ENCODE measurements at regions not wholly inside any gene's neighbourhood (a gene's known extent, or its start where the extent isn't known, plus 50 kb on each side); places are given as distances from the start of the nearest gene placed in this dataset.

GRCh38 chr2:56001947-56002346, 78.4 kb upstream of the EFEMP1 start:
- H3K27me3 ChIP-seq (ENCODE audit: control insufficient read depth, insufficient read depth), result no peaks in the 10 kb centered on the region
- DNase-seq (no peak), ATAC-seq (no peak)
- H3K4me1 ChIP-seq (ENCODE audit: control insufficient read depth, insufficient read depth, low read length), result no peaks in the 10 kb centered on the region
- WGBS, result 35% methylated on average over 1 of the region's 1 CpG
- intact Hi-C loops (cut with DNase I), result loop anchor here in 1 of 4 donors (10.0 kb wide), 1 partner anchor 237 kb away; no protein-coding TSS in a partner anchor
- no peak overlapping the region for H3K4me3 ChIP-seq (ENCODE audit: low read length)
- H3K9me3 ChIP-seq (ENCODE audit: control insufficient read depth, low read length), result no peaks in the 10 kb centered on the region
- no peak overlapping the region for H3K27ac ChIP-seq (ENCODE audit: low read length)

GRCh38 chr2:56008661-56009431, 85.3 kb upstream of the EFEMP1 start:
- Histone ChIP-seq H3K27ac (ENCODE audit: low read length) (no peak overlapping the region), H3K27me3 (ENCODE audit: control insufficient read depth, insufficient read depth) (no peaks in the 10 kb centered on the region), H3K4me3 (ENCODE audit: low read length) (no peak overlapping the region), H3K4me1 (ENCODE audit: control insufficient read depth, insufficient read depth, low read length) (peaks cover 2% of the 10 kb centered on the region), H3K9me3 (ENCODE audit: control insufficient read depth, low read length) (no peaks in the 10 kb centered on the region)
- intact Hi-C loops (cut with DNase I), result loop anchor here in 1 of 4 donors (10.0 kb wide), 1 partner anchor 244 kb away; no protein-coding TSS in a partner anchor
- peak; percentile 56 to 83 (median 65) for DNase-seq
- 19% methylated on average over 8 of the region's 8 CpGs for WGBS
- peak; percentile 81 to 82 for ATAC-seq

GRCh38 chr2:56009758-56010458, 86.3 kb upstream of the EFEMP1 start:
- H3K4me1 ChIP-seq (ENCODE audit: control insufficient read depth, insufficient read depth, low read length), result peaks cover 2% of the 10 kb centered on the region
- H3K27me3 ChIP-seq (ENCODE audit: control insufficient read depth, insufficient read depth), result no peaks in the 10 kb centered on the region
- no peak overlapping the region for H3K27ac ChIP-seq (ENCODE audit: low read length)
- intact Hi-C loops (cut with DNase I), result loop anchor here in 3 of 4 donors (5.0 to 10.0 kb wide), 3 partner anchors 245 to 295 kb away; no protein-coding TSS in a partner anchor
- 37% methylated on average over 3 of the region's 3 CpGs for WGBS
- DNase-seq (no peak), ATAC-seq (no peak)
- no peaks in the 10 kb centered on the region for H3K9me3 ChIP-seq (ENCODE audit: control insufficient read depth, low read length)
- no peak overlapping the region for H3K4me3 ChIP-seq (ENCODE audit: low read length)

- DNase-seq (no peak), ATAC-seq (no peak)
- WGBS, result 87% methylated on average over 4 of the region's 4 CpGs
- Histone ChIP-seq H3K27ac (ENCODE audit: low read length) (no peak overlapping the region), H3K27me3 (ENCODE audit: control insufficient read depth, insufficient read depth) (no peaks in the 10 kb centered on the region), H3K4me3 (ENCODE audit: low read length) (no peak overlapping the region), H3K9me3 (ENCODE audit: control insufficient read depth, low read length) (no peaks in the 10 kb centered on the region), H3K4me1 (ENCODE audit: control insufficient read depth, insufficient read depth, low read length) (peaks cover 2% of the 10 kb centered on the region)
- intact Hi-C loops (cut with DNase I), result loop anchor here in 3 of 4 donors (5.0 to 10.0 kb wide), 2 partner anchors 294 to 297 kb away; no protein-coding TSS in a partner anchor
Measured at GRCh38 chr2:56011624-56012023, 88.0 kb upstream of the EFEMP1 start.

- no peak overlapping the region for H3K27ac ChIP-seq (ENCODE audit: low read length)
- no peaks in the 10 kb centered on the region for H3K27me3 ChIP-seq (ENCODE audit: control insufficient read depth, insufficient read depth)
- intact Hi-C loops (cut with DNase I), result loop anchor here in 3 of 4 donors (5.0 to 10.0 kb wide), 2 partner anchors 295 to 297 kb away; no protein-coding TSS in a partner anchor
- no peak overlapping the region for H3K4me3 ChIP-seq (ENCODE audit: low read length)
- no peak for ATAC-seq
- H3K9me3 ChIP-seq (ENCODE audit: control insufficient read depth, low read length), result no peaks in the 10 kb centered on the region
- no peak for DNase-seq
- 54% methylated on average over 1 of the region's 1 CpG for WGBS
- H3K4me1 ChIP-seq (ENCODE audit: control insufficient read depth, insufficient read depth, low read length), result peaks cover 2% of the 10 kb centered on the region
Measured at GRCh38 chr2:56012221-56012765, 88.7 kb upstream of the EFEMP1 start.

GRCh38 chr2:56013475-56013874, 89.9 kb upstream of the EFEMP1 start:
- no peak for ATAC-seq
- Histone ChIP-seq H3K27ac (ENCODE audit: low read length) (no peak overlapping the region), H3K27me3 (ENCODE audit: control insufficient read depth, insufficient read depth) (no peaks in the 10 kb centered on the region), H3K4me1 (ENCODE audit: control insufficient read depth, insufficient read depth, low read length) (peaks cover 2% of the 10 kb centered on the region), H3K4me3 (ENCODE audit: low read length) (no peak overlapping the region), H3K9me3 (ENCODE audit: control insufficient read depth, low read length) (no peaks in the 10 kb centered on the region)
- DNase-seq, result no peak
- intact Hi-C loops (cut with DNase I), result loop anchor here in 3 of 4 donors (5.0 to 10.0 kb wide), 2 partner anchors 296 to 299 kb away; no protein-coding TSS in a partner anchor

- Histone ChIP-seq H3K4me1 (ENCODE audit: control insufficient read depth, insufficient read depth, low read length) (no peaks in the 10 kb centered on the region), H3K27ac (ENCODE audit: low read length) (no peak overlapping the region), H3K27me3 (ENCODE audit: control insufficient read depth, insufficient read depth) (no peaks in the 10 kb centered on the region), H3K4me3 (ENCODE audit: low read length) (no peak overlapping the region), H3K9me3 (ENCODE audit: control insufficient read depth, low read length) (no peaks in the 10 kb centered on the region)
- DNase-seq, result no peak
- WGBS, result 61% methylated on average over 8 of the region's 8 CpGs
- intact Hi-C loops (cut with DNase I), result loop anchor here in 3 of 4 donors (5.0 to 10.0 kb wide), 2 partner anchors 297 to 299 kb away; no protein-coding TSS in a partner anchor
- ATAC-seq, result no peak
Measured at GRCh38 chr2:56014046-56014730, 90.6 kb upstream of the EFEMP1 start.

GRCh38 chr2:56015711-56016115, 92.1 kb upstream of the EFEMP1 start:
- H3K27me3 ChIP-seq (ENCODE audit: control insufficient read depth, insufficient read depth), result no peaks in the 10 kb centered on the region
- intact Hi-C loops (cut with DNase I), result loop anchor here in 1 of 4 donors (10.0 kb wide), 1 partner anchor 301 kb away; no protein-coding TSS in a partner anchor
- WGBS, result 31% methylated on average over 4 of the region's 4 CpGs
- no peak for DNase-seq
- H3K27ac ChIP-seq (ENCODE audit: low read length), result no peak overlapping the region
- H3K4me3 ChIP-seq (ENCODE audit: low read length), result no peak overlapping the region
- no peaks in the 10 kb centered on the region for H3K4me1 ChIP-seq (ENCODE audit: control insufficient read depth, insufficient read depth, low read length)
- H3K9me3 ChIP-seq (ENCODE audit: control insufficient read depth, low read length), result no peaks in the 10 kb centered on the region
- no peak for ATAC-seq

- DNase-seq, result no peak
- Histone ChIP-seq H3K9me3 (ENCODE audit: control insufficient read depth, low read length) (no peaks in the 10 kb centered on the region), H3K4me3 (ENCODE audit: low read length) (no peak overlapping the region), H3K27me3 (ENCODE audit: control insufficient read depth, insufficient read depth) (no peaks in the 10 kb centered on the region), H3K4me1 (ENCODE audit: control insufficient read depth, insufficient read depth, low read length) (no peaks in the 10 kb centered on the region), H3K27ac (ENCODE audit: low read length) (no peak overlapping the region)
- intact Hi-C loops (cut with DNase I), result loop anchor here in 1 of 4 donors (10.0 kb wide), 1 partner anchor 303 kb away; no protein-coding TSS in a partner anchor
- peak in 1 of 2 donors; percentile 16 for ATAC-seq
Measured at GRCh38 chr2:56017784-56018183, 94.2 kb upstream of the EFEMP1 start.

- ATAC-seq (no peak), DNase-seq (no peak)
- WGBS, result 74% methylated on average over 8 of the region's 8 CpGs
- Histone ChIP-seq H3K4me3 (ENCODE audit: low read length) (no peak overlapping the region), H3K9me3 (ENCODE audit: control insufficient read depth, low read length) (no peaks in the 10 kb centered on the region), H3K27me3 (ENCODE audit: control insufficient read depth, insufficient read depth) (no peaks in the 10 kb centered on the region), H3K27ac (ENCODE audit: low read length) (no peak overlapping the region), H3K4me1 (ENCODE audit: control insufficient read depth, insufficient read depth, low read length) (no peaks in the 10 kb centered on the region)
- intact Hi-C loops (cut with DNase I), result loop anchor here in 1 of 4 donors (10.0 kb wide), 1 partner anchor 303 kb away; no protein-coding TSS in a partner anchor
Measured at GRCh38 chr2:56018267-56018666, 94.7 kb upstream of the EFEMP1 start.
